IPS DF 4.7 (cell line): ENCODE measurements at regions not wholly inside any gene's neighbourhood (a gene's known extent, or its start where the extent isn't known, plus 50 kb on each side); places are given as distances from the start of the nearest gene placed in this dataset.
"Not testable (repeated sequence)": the region's sequence is repeated elsewhere in the genome, so short reads cannot be mapped to it uniquely, and the experiment has no call there.

ENCODE experiments used
- DNase-seq: peaks from one replicate; pipeline ENCODE4 v3.0.0-alpha.2; 2013; ENCODE audit warnings: low spot score; ENCODE audit errors: extremely low read depth

DNA sequence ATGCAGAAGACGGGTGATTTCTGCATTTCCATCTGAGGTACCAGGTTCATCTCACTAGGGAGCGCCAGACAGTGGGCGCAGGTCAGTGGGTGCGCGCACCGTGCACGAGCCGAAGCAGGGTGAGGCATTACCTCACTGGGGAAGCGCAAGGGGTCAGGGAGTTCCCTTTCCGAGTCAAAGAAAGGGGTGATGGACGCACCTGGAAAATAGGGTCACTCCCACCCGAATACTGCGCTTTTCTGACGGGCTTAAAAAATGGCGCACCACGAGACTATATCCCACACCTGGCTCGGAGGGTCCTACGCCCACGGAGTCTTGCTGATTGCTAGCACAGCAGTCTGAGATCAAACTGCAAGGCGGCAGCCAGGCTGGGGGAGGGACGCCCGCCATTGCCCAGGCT lies 1246.0 kb upstream of the PABPC4L start:
- DNase-seq: not testable (repeated sequence)

DNA sequence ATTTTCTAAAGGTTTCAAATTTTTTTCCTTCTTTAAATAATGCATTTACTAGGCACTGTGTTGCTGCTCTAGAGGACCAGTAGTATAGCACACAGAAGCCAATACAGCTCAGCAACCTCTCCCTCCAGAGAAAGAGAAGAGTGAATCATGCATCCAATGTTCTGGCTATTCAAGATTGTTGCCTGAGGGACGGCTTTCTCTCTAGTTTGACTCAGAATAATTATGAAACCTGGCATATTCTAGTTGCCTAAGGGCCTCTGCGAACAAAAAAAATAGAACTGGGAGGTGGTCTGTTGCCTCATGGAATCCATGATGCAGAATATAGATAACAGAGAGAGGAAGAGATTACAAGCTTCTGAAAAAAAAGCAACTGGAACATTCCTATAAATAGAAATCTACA lies 1233.3 kb upstream of the PABPC4L start:
- no peak for DNase-seq

DNA sequence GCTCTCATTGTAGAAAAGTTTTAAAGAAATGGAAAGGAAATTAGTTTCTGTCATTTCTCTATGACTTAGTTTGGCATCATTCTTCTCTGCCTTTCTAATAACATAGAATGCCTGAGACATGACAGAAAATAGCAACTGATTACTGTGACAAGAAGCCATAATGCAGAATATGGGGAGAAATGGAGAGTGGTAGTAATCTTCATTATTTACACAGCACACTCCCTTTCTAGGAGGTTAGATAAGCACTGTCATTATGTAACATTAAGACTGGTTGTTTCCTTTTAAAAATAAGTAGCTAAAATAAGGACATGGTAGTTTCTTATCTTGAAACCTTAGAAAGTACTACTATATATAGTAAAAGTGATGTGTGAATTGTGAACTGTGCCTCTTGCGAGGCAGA lies 1227.9 kb upstream of the PABPC4L start:
- no peak for DNase-seq

DNA sequence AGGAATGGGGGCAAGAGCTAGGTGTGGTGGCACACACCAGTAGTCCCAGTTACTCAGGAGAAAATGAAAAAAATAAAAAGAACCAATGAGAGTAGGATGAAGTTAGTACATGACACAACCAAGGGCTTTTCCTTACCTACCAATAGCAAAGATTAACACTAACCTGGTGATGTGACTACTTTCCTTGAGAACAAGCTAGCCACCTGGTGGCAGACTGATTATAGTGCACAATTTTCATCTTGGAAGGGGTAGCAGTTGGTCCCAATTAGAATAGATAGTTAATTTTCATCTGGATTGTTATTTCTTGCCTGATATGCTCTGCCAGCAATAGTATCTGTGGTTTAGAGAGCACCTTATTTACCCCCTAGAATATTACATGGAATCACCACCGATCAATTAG lies 1216.8 kb upstream of the PABPC4L start:
- DNase-seq: peak; percentile 38

DNA sequence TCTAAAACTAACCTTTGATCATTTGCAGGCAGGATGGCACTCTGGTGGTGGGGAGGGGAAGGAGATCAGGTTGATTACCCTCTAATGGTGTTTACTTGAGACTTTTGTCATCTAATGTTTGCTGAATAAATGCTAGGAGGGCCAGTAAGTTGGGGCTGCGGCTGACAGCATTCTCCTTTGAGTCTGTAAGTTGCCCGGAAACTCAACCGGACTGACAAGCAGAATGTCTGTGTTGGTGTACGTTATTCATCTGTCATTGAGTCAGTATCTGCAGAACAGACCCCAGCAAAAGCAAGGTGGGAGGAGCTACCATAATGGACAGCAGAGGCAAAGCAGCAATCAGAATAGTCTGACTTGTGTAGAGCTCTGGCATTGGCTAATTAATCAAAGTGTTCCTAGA lies 1210.6 kb upstream of the PABPC4L start:
- no peak for DNase-seq

DNA sequence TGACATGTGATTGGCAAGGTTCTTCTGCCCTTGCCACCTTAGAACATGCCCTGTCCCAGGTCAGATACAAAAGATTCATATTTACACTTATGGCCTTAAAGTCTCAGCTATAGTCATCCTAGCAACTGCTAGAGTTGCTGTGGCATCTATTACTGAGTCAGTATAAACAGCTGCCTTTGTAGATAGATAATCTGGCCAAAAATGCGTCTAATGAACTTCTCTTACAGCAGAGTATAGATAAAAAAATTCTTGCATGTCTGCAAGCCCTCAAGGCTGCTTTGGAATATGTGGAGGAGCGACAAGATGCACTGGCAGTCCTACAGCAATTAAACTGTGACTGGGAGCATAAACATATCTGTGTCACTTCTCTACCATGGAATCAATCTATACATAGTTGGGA lies 1209.7 kb upstream of the PABPC4L start:
- DNase-seq: no peak

DNA sequence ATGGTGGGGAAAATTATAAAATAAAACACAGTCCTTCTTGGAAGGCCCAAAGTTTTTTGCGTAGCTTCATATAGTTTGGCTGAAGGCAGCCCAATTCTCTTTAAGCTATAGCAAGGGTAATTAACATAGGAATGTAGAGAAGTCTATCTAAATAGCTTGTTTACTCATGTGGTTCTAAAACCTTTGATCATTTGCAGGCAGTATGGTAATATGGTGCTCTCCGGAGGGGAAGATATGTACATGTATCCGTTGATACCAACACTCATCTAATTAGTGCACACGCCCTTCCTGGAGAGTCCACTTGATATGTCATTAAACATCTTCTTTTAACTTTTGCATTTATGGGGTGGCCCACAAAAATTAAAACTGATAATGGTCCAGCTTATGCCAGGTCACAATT lies 1207.7 kb upstream of the PABPC4L start:
- DNase-seq: not testable (repeated sequence)

DNA sequence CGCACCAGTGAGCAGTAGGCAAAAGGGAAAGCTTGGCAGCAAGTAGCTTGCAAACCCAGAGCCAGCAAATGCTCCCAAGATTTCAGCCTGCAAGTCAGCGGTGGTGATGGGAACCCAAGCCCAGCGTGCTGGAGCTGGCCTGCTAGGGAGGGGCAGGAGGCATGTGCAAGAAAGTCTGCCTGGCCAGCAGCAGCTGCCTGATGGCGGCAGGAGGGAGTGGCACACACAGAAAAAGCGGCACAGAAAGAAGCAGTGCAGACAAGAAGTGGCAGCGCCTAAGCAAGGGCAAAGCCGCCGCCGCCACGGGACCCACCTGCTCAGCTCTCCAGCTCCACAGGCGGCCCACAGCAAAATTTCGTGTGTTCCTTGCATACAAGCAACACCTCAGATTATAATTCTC lies 1206.5 kb upstream of the PABPC4L start:
- no peak for DNase-seq

DNA sequence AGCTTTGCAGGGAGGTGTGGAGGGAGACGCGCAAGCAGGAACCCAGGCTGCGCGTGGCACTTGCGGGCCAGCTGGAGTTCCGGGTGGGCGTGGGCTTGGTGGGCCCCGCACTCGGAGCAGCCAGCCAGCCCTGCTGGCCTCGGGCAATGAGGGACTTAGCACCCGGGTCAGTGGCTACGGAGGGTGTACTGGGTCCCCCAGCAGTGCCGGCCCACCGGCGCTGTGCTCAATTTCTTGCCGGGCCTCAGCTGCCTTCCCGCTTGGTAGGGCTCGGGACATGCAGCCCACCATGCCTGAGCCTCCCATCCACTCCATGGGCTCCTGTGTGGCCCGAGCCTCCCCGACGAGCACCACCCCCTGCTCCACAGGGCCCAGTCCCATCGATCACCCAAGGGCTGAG lies 1205.0 kb upstream of the PABPC4L start:
- not testable (repeated sequence) for DNase-seq

DNA sequence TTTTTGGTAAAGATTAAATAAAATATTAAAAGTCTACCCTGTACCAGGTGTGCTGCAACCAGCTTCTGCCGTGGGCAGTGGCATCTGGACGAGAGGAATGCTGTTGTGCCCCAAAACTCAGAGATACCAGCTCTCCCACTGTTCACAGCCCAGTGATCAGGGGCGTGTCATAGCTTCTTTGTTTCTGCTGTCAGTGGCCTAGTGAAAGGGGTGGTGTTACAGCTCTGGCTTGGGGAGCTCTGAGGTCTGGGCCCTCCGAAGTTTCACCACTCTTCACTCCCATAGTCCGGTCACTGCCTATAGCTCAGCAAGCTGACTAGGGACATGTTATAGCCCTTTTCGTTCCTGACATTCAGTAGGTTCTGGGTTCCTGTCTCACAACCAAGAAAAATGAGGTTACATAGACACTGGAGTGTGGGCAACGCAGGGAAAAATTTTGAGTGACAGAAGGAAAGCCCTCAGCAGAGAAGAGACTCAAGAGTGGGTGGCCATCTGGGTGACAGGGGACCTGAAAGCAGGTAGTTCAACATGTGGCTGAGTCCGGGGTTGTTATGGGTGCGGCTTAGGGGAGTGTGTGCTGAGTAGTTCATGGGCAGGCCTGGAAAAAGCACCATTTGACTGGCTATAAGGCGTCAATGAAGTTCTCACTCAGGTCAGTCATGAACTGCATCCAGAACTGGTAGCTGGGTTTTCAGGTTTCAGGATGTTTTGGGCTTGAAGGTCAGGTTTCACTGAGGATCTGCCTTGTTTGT lies 1184.4 kb upstream of the PABPC4L start:
- DNase-seq: no peak

DNA sequence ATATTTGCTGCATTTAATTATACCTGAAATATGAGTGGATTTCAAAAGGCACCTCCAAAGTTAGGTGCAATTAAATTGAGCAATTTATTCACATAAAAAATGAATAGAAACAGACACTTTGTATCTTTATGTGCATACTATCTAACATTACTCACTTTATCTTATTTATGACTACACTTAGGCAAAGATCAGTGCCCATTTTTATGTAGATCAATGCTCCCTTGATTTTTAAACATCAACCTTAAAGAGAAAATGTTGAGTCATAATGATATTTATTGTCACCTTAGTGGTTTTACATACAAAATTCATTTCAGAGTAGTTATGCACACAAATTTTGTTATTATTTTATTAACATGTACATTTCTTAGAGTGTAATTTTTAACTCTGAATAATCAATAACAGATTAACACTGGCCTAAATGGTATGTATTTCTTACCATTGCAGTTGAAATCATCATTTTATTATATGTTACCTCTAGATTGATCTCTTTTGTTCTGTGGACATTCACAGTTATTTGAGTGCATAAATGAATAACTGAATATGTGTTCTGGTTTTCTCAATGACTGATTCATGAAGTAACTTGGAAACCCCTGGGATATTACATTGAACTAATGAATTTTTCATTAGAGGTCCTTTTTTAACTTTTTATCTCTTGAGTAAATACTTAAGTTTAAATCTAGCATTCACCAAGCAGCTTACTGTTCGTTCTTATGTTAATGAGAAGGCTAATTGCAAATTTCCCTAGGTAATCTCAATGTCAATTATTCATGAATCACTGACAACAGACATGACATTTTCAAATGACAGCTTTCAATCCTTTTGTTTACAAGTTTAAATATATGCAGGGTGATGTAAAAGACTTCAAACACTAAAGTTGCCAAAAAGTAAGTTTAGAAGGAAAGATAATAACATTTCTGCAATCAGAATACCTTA lies 1182.0 kb upstream of the PABPC4L start:
- DNase-seq: no peak

DNA sequence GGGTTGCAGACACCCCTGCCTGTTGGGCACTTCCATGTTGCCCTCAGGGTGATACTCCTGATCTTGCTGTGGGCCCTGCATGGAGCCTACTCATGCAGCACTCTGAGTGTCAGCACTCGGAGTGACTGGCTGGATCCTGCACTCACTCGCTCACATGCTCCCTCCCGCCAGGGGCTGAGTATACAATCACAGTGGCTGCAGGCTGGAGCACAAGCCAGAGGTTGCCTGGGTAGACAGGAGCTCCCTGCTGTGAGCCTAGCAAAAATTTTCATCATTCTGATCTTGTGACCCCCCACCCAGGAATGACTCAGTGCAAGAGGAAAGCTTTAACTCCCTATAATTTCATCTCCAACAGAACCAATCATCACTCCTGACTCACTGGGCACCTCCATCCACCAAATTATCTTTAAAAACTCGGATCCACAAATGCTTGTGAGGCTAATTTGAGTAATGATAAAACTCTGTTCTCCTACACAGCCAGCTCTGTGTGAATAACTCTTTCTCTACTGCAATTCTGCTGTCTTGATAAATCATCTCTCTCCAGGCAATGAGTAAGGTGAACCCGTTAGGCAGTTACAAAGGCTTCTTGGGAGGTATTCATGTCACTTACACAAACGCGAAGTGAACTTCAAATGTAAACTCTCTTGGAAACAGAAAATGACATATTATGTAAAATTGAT lies 1180.8 kb upstream of the PABPC4L start:
- no peak for DNase-seq

DNA sequence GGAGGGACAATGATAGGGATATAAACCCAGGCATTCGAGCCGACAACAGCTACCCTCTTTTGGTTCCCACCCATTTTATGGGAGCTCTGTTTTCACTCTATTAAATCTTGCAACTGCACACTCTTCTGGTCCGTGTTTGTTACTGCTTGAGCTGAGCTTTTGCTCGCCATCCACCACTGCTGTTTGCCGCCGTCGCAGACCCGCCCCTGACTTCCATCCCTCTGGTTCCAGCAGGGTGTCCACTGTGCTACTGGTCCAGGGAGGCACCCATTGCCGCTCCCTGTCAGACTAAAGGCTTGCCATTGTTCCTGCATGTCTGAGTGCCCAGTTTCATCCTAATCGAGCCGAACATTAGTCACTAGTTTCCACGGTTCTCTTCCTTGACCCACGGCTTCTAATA lies 1170.5 kb upstream of the PABPC4L start:
- DNase-seq: no peak

DNA sequence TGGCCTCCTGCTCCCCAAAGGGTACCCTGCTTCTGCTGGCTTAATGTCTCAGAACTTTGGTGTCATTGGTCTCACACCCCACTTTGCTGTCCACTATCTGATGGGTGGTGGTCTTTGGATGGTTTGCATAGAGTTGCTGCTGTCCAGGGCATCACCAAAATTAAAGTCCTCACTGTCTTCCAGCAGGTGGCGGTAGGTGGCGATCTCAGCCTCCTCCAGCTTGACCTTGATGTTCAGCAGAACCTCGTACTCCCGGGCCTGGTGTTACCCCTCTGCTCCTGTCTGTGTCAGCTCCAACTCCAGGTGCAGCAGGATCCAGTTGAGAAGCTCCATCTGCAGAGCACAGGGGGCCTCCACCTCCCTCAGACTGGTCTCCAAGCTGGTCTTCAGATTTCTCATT lies 1169.5 kb upstream of the PABPC4L start:
- DNase-seq: no peak

DNA sequence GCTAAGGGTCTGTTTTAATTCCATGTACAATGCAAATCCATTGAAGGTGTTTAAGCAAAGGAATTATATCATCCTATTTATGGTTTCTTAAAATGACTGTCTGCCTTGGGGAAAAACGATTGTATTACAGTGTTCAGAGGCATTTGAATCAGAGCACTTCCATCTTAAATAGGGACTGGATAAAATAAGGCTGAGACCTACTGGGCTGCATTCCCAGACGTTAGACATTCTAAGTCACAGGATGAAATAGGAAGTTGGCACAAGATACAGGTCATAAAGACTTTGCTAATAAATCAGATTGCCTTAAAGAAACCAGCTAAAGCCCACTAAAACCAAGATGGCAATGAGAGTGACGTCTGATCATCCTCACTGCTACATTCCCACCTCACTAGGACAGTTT lies 1167.2 kb upstream of the PABPC4L start:
- no peak for DNase-seq

DNA sequence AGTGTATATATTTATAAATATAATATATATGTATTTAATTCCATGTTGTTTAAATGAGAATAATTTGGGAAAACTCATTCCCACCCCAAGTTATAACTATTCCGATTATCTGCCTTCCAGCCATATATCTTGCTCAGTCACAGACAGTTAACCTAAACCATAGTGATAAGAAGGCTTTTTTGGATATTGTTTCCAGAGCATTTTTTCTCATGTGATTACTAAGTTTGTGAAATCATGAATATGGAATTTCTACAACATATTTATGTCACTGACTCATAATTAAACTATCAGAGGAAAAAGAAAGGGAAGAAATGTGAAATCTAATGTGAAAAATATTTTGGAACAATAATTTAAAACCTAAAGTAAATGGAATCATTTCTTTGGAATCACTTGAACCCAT lies 1163.5 kb upstream of the PABPC4L start:
- no peak for DNase-seq

DNA sequence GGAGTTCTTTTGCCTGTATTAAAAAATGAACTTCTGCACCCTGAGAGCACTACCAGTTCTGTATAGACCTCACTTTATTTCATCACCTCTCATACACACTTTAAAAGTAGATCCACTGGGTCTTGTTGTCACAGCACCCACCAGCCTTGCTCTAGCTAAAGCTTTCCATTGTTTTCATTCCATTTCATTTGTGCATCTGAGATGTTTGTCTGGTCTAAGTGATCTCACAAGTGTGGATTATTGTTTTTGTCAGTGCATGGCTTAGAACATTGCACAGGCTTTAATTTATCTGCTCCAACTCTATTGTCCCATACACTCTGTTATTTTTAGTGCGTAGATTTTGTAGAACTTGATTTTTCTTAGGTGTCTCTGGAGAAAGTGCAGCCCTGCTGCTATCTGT lies 1157.5 kb upstream of the PABPC4L start:
- DNase-seq: no peak

DNA sequence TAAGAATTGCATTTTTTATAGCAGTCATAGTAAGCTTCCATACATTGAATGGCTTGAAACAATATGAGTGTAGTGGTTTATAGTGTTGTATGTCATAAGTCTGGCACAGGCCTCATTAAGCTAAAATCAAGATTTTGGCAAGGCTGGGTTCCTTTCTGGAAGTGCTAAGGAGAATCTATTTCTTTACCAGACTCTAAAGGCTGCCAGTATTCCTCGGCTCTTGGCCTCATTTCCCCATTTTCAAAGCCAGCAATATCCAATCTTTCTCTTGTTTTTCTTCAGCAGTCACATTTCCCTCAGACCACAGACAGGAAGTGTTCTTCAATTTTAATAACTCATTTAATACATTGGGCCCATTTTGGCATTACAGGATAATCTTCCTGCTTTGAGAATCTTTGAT lies 1155.5 kb upstream of the PABPC4L start:
- no peak for DNase-seq

DNA sequence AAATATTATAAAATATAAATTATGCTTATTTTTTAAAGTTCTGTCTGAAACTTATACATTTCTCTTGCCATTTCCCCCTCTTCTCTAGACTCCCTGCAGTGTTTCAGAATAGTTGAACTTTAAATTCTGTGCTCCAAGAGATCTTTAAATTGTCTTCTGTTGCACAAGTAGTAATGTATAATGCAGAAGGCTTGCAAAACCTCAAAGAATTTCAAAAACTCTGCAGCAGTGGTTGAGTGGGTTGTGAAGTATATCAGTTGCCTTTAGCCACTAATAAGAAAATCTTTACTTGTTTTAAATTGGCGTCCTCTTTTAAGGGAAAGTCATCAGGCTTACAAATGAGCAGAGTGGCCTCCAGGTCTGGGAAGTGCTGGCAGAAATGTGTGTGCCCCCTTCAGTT lies 1153.3 kb upstream of the PABPC4L start:
- DNase-seq: no peak

DNA sequence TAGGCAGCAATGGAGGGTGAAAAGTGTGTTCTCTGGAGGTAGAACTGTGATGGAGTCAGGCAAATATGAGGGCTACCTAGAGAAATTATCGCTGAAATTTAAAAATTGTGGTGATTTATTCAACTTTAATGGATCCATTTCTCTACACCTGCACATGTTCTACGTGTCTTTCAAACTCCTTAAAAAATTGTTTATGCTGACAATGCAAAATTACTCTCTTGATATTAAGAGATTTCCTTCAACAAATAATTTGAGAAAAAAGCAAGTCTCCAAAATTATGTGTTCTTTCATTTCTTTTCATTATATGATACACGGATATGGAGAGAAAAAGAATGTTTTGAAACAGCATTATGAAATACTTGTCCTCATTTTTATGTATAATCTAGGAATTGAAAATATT lies 1151.4 kb upstream of the PABPC4L start:
- DNase-seq: no peak

DNA sequence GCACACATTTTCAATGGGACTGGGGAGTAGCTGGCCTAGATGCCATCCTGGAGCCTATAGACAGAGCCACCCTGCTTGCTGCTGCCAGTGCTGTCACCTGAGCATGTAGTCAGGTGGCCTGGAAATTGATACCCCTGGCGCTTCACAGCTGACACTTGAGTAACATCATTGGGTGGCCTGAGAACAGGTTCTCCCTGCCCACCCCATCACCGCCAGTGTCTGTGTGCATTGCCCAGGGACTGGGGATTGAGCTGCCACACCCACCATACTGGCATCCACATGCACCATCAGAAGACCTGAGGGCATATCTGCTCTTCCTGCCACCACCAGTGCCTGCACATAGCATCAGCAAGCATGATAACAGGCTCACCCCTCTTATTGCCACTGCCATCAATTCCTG lies 1142.9 kb upstream of the PABPC4L start:
- DNase-seq: no peak

DNA sequence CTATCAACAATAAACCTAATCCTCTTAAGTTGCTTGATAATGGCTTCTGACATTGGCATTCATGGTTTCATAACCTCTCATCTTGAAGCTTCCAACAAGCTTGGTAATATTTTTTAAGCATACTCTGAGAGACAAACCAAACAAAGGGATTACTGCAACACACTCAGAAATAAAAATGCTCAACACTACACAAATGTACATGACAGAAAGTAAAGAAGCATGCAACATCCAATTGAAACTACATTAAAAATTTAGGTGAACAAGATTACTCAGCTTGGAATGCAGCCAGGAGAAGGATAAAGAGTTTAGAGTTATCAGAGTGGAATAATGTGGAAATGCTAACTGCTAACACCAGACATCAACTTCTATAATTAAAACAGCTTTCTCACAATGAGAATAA lies 1136.6 kb upstream of the PABPC4L start:
- no peak for DNase-seq
